ENCODE measurements at regions not wholly inside any gene's neighbourhood (a gene's known extent, or its start where the extent isn't known, plus 50 kb on each side); places are given as distances from the start of the nearest gene placed in this dataset.

DNA sequence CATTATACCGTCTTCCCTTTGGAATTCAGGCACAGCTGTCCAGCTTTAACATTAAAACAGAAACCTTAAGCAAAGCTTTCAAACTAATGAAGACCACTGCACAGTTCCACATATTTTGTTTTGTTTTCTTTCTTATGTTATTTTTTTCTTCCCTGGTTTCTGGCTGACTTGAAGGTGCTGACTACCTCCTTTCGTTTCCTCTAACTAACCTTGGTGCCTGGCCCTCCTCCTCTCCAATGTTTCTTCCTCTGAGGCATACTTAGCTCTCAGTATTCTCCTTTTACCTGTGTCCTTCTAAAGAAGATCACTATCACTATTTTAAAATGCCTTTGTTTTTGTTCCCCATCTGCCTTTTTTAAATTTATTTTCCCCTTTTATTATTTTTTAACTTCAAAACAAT is 433.3 kb upstream of the SPHKAP start:
- H3K27me3 ChIP-seq (ENCODE audit: low read length): no peaks in the 10 kb centered on the region
- H3K79me2 ChIP-seq (ENCODE audit: insufficient read depth, low read length): no peaks in the 10 kb centered on the region
- no peaks in the 10 kb centered on the region for H3K36me3 ChIP-seq (ENCODE audit: low read length)
- H3K4me2 ChIP-seq (ENCODE audit: low read depth, low read length, poor library complexity, severe bottlenecking): no peak overlapping the region
- H4K20me1 ChIP-seq (ENCODE audit: low read depth, low read length): no peaks in the 10 kb centered on the region
- no peak overlapping the region for H3K27ac ChIP-seq (ENCODE audit: low read depth, low read length)
- no peak overlapping the region for H3K9ac ChIP-seq (ENCODE audit: low read length)
- H3K4me3 ChIP-seq (ENCODE audit: insufficient read depth, low read length, poor library complexity, severe bottlenecking): no peak overlapping the region
- no peak for TF ChIP-seq EZH2phosphoT487 (conservative IDR thresholded peaks at IDR 0.05; ENCODE audit: low read length)
- TF ChIP-seq, protein P1, sequence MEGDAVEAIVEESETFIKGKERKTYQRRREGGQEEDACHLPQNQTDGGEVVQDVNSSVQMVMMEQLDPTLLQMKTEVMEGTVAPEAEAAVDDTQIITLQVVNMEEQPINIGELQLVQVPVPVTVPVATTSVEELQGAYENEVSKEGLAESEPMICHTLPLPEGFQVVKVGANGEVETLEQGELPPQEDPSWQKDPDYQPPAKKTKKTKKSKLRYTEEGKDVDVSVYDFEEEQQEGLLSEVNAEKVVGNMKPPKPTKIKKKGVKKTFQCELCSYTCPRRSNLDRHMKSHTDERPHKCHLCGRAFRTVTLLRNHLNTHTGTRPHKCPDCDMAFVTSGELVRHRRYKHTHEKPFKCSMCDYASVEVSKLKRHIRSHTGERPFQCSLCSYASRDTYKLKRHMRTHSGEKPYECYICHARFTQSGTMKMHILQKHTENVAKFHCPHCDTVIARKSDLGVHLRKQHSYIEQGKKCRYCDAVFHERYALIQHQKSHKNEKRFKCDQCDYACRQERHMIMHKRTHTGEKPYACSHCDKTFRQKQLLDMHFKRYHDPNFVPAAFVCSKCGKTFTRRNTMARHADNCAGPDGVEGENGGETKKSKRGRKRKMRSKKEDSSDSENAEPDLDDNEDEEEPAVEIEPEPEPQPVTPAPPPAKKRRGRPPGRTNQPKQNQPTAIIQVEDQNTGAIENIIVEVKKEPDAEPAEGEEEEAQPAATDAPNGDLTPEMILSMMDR (IDR thresholded peaks at IDR 0.05; ENCODE audit: insufficient read depth, low read length, poor library complexity, severe bottlenecking): no peak
- H3F3A ChIP-seq (ENCODE audit: insufficient read depth): no peaks in the 10 kb centered on the region
- H3K9me3 ChIP-seq (ENCODE audit: insufficient read depth, low read length): no peaks in the 10 kb centered on the region
- H3K9me2 ChIP-seq (replicated peaks; ENCODE audit: insufficient read depth, low read length): no peaks in the 10 kb centered on the region
- H2AFZ ChIP-seq (ENCODE audit: low read depth, low read length, severe bottlenecking): no peak overlapping the region

DNA sequence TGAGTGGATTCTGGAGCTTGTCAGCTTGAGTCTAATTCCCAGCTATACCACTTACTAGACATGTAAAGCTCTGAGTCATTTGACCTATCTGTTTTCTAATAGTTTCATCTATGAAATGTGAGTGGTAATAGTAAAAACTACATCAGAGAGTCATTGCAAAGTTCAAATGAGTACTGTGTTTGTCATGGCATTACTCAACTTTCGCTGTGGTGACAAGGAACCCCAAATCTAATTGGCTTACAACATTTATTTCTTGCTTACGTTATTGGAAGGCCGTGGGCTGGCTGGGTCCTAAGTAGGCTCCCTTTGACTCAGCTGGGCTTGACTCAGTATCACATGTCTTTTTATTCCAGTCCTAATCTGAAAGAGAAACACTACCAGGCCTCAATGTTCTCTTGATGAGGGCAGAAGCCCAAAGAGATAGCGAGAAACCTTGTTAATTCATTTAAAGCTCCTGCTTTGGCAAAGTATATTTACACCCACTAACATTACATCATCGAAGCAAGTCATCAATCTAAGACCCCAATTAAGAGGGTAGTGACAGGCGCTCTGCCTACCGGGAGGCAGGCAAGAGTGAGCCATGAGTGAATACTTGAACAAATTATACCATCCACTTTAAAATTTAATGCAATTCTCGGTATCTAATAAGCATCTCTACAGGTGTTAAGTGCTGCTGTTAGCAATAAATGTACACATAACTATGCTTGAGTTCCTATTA is 431.8 kb upstream of the SPHKAP start:
- no peak overlapping the region for H2AFZ ChIP-seq (ENCODE audit: low read depth, low read length, severe bottlenecking)

DNA sequence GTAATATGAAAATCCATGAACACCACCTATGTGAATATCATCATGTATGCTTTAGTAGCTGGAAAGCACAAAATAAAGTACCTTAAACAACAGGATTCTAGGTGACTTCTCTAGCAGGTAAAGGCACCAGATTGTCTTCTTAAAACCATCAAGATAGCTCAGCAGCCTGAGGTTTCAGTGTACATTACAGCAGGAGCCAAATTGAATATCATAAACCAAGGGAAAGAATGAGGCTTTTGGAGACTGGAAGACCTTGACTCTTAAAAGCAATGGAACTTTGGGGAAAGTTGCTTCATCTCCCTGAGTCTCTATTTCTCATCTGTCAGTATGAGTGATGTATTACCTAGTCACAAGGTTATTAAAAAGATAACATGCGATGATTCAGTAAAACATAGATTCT is 429.7 kb upstream of the SPHKAP start:
- TF ChIP-seq, protein P1 (IDR thresholded peaks at IDR 0.05; ENCODE audit: insufficient read depth, low read length, poor library complexity, severe bottlenecking): no peak
- TF ChIP-seq EZH2phosphoT487 (conservative IDR thresholded peaks at IDR 0.05; ENCODE audit: low read length): no peak
- Histone ChIP-seq H3K36me3 (ENCODE audit: low read length) (no peaks in the 10 kb centered on the region), H4K20me1 (ENCODE audit: low read depth, low read length) (no peaks in the 10 kb centered on the region), H3K4me2 (ENCODE audit: low read depth, low read length, poor library complexity, severe bottlenecking) (no peak overlapping the region), H3K79me2 (ENCODE audit: insufficient read depth, low read length) (no peaks in the 10 kb centered on the region), H3K27me3 (ENCODE audit: low read length) (no peaks in the 10 kb centered on the region), H3K27ac (ENCODE audit: low read depth, low read length) (no peak overlapping the region), H3K9ac (ENCODE audit: low read length) (no peak overlapping the region), H3K9me2 (replicated peaks; ENCODE audit: insufficient read depth, low read length) (no peaks in the 10 kb centered on the region), H2AFZ (ENCODE audit: low read depth, low read length, severe bottlenecking) (no peak overlapping the region), H3F3A (ENCODE audit: insufficient read depth) (no peaks in the 10 kb centered on the region), H3K9me3 (ENCODE audit: insufficient read depth, low read length) (no peaks in the 10 kb centered on the region), H3K4me3 (ENCODE audit: insufficient read depth, low read length, poor library complexity, severe bottlenecking) (no peak overlapping the region)

More for the DNA sequence above, 431.8 kb upstream of the SPHKAP start:
- H3F3A ChIP-seq (ENCODE audit: insufficient read depth): no peaks in the 10 kb centered on the region
- no peaks in the 10 kb centered on the region for H3K79me2 ChIP-seq (ENCODE audit: insufficient read depth, low read length)
- no peak for TF ChIP-seq EZH2phosphoT487 (conservative IDR thresholded peaks at IDR 0.05; ENCODE audit: low read length)
- TF ChIP-seq, protein P1 (IDR thresholded peaks at IDR 0.05; ENCODE audit: insufficient read depth, low read length, poor library complexity, severe bottlenecking): no peak
- no peaks in the 10 kb centered on the region for H3K9me3 ChIP-seq (ENCODE audit: insufficient read depth, low read length)
- no peak overlapping the region for H3K4me3 ChIP-seq (ENCODE audit: insufficient read depth, low read length, poor library complexity, severe bottlenecking)
- no peaks in the 10 kb centered on the region for H3K9me2 ChIP-seq (replicated peaks; ENCODE audit: insufficient read depth, low read length)
- H3K4me2 ChIP-seq (ENCODE audit: low read depth, low read length, poor library complexity, severe bottlenecking): no peak overlapping the region
- no peaks in the 10 kb centered on the region for H4K20me1 ChIP-seq (ENCODE audit: low read depth, low read length)
- no peak overlapping the region for H3K9ac ChIP-seq (ENCODE audit: low read length)
- H3K36me3 ChIP-seq (ENCODE audit: low read length): no peaks in the 10 kb centered on the region
- no peak overlapping the region for H3K27ac ChIP-seq (ENCODE audit: low read depth, low read length)
- no peaks in the 10 kb centered on the region for H3K27me3 ChIP-seq (ENCODE audit: low read length)
